MM.1S (cell line): ENCODE measurements at regions not wholly inside any gene's neighbourhood (a gene's known extent, or its start where the extent isn't known, plus 50 kb on each side); places are given as distances from the start of the nearest gene placed in this dataset.

Source experiments
- CTCF ChIP-seq: fragments of 300-600 bp; sonication (generic); IDR thresholded peaks from 2 replicates; pipeline ENCODE4 v1.5.1; 2016; ENCODE audit warnings: antibody characterized with exemption, low read length, mixed read lengths
- EZH2 ChIP-seq: fragments of 300-600 bp; sonication (generic); optimal IDR thresholded peaks from 2 replicates; pipeline ENCODE3; 2017; ENCODE audit warnings: low read depth, mild to moderate bottlenecking, antibody characterized with exemption, low read length, mixed read lengths
- EZH2phosphoT487 ChIP-seq: fragments of 300-600 bp; sonication (generic); IDR thresholded peaks from 2 replicates; pipeline ENCODE4 v1.6.1; 2018; ENCODE audit warnings: antibody characterized with exemption, low read length

DNA sequence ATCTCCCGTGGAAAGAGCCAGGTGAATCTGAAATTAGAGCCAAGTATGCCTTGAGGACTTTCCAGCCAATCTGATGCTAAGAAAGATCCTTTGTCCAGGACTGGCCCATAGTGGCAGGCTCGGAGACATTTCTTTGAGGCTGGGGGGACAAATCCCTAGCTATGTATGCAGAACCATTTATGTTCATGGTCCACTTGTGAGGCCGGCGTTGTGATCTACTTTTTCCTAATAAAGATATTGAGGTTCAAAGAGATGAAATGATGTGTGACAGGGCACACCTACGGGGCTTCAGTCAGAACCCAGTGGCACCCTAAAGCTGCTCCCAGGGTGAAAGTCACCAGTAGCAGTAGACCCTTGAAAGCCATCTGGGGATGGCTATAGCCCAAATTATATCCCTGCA, 120.3 kb upstream of the MAFB start:
- no peak for TF ChIP-seq CTCF
- no peak for TF ChIP-seq EZH2
- TF ChIP-seq EZH2phosphoT487: no peak
